Sigmoid colon (tissue), 4 donors: ENCODE measurements at regions not wholly inside any gene's neighbourhood (a gene's known extent, or its start where the extent isn't known, plus 50 kb on each side); places are given as distances from the start of the nearest gene placed in this dataset.

Source experiments
- POLR2AphosphoS5 ChIP-seq, 4 donors: sonication (generic); formaldehyde crosslinking; IDR thresholded peaks; one replicate each; pipeline ENCODE4 v1.6.1; 2017; ENCODE audit warnings: antibody characterized with exemption in 4 of 4
- TF ChIP-seq, protein P1 (sequence below), 4 experiments: fragments of 450-650 bp in 3 of 4; fragments of 200-600 bp in 1 of 4; IDR thresholded peaks; one replicate each; pipeline ENCODE4 v1.5.1; 2016 to 2019; ENCODE audit warnings: antibody characterized with exemption in 4 of 4, mild to moderate bottlenecking in 3 of 4, moderate library complexity in 2 of 4

DNA sequence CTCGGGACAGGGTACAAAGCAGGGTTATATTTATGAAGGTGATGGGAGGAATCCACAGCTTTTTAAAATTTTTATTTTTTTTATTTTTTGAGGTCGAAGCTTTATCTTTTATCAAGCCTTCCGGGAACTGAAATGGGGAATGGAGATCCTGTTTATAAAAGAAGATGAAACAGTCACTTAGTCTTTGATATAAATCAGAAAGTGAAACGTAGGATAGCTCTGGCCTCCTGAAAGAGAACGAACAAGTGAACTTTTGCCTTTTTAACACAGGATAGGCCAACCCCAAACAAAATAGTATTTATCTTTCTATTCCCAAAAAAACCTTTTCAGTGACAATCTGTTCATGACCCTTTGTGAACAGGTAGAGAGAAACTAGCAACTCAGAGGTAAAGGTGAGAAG, 634.0 kb upstream of the LMCD1 start:
- TF ChIP-seq, protein P1, sequence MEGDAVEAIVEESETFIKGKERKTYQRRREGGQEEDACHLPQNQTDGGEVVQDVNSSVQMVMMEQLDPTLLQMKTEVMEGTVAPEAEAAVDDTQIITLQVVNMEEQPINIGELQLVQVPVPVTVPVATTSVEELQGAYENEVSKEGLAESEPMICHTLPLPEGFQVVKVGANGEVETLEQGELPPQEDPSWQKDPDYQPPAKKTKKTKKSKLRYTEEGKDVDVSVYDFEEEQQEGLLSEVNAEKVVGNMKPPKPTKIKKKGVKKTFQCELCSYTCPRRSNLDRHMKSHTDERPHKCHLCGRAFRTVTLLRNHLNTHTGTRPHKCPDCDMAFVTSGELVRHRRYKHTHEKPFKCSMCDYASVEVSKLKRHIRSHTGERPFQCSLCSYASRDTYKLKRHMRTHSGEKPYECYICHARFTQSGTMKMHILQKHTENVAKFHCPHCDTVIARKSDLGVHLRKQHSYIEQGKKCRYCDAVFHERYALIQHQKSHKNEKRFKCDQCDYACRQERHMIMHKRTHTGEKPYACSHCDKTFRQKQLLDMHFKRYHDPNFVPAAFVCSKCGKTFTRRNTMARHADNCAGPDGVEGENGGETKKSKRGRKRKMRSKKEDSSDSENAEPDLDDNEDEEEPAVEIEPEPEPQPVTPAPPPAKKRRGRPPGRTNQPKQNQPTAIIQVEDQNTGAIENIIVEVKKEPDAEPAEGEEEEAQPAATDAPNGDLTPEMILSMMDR (IDR thresholded peaks at IDR 0.05): no peak
- TF ChIP-seq POLR2AphosphoS5 (IDR thresholded peaks at IDR 0.05): no peak
